ENCODE measurements at regions not wholly inside any gene's neighbourhood (a gene's known extent, or its start where the extent isn't known, plus 50 kb on each side); places are given as distances from the start of the nearest gene placed in this dataset.

DNA sequence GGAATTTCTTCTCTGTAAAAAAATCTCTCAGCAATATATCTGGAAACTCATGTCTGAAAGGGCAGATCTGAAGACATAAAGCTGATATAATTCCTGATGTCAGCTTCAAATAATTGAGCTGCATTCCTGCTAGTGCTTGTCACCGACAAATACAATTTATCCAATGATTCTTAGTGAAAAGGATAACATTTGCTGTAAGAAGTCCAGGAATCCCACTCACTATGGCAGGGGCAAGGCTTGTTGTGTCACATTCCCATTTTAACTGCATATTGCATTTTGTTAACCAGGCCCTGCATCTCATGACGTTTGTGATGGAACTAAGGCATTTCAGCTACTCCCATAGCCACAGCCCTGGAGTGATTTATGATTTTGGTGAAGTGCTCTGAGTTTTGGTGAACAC, 160.1 kb upstream of the DAB2 start:
- CTCF ChIA-PET = interaction anchor here (1.4 to 3.6 kb wide), 3 partner anchors 12 to 37 kb away, joined by 3 to 13 read pairs (median 7); no protein-coding TSS in a partner anchor
- DNase-seq (ENCODE audit: low read depth in 1 of 2, low spot score in 1 of 2) (no peak), FAIRE-seq (no peak)

GRCh38 chr5:39580702-39581453, 156.1 kb upstream of the DAB2 start:
- Histone ChIP-seq H3K4me1 (no peaks in the 10 kb centered on the region), H3K27ac (no peak overlapping the region), H3K9me3 (no peaks in the 10 kb centered on the region), H3K4me2 (no peak overlapping the region), H3K4me3 (no peak overlapping the region)
- DNase-seq (ENCODE audit: low read depth in 1 of 2, low spot score in 1 of 2) (no peak), ATAC-seq (0 out of 6 replicates have a peak, but pooled peaks of 1 of the 2 experiments have one; percentile 22), FAIRE-seq (no peak)
- POLR2A ChIA-PET = no interaction called here
- CTCF ChIA-PET = interaction anchor here (0.7 to 2.5 kb wide), 8 partner anchors 19 to 1324 kb away, joined by 3 to 9 read pairs (median 4); no protein-coding TSS in a partner anchor
- no peak for TF ChIP-seq EP300 (IDR thresholded peaks at IDR 0.05)
- no peak for TF ChIP-seq POLR2A (IDR thresholded peaks at IDR 0.05; ENCODE audit: low read length)
- no peak for TF ChIP-seq HES2 (IDR thresholded peaks at IDR 0.05)
- TF ChIP-seq PHF8 (IDR thresholded peaks at IDR 0.05; ENCODE audit: borderline replicate concordance, low read depth) = no peak
- WGBS (ENCODE audit: missing lambda C conversion rate) = 12% methylated on average over 1 of the region's 1 CpG

More for the DNA sequence above, 160.1 kb upstream of the DAB2 start:
- no peak overlapping the region for H3K4me2 ChIP-seq
- H3K27ac ChIP-seq = no peak overlapping the region
- 49% methylated on average over 2 of the region's 2 CpGs for WGBS (ENCODE audit: missing lambda C conversion rate)
- POLR2A ChIA-PET = no interaction called here
- H3K4me3 ChIP-seq = no peak overlapping the region
- no peaks in the 10 kb centered on the region for H3K9me3 ChIP-seq
- no peak for ATAC-seq
- no peaks in the 10 kb centered on the region for H3K4me1 ChIP-seq
- TF ChIP-seq RNF2 (IDR thresholded peaks at IDR 0.05; ENCODE audit: borderline replicate concordance, low read depth) (no peak), CBX8 (IDR thresholded peaks at IDR 0.05) (no peak), KDM5A (IDR thresholded peaks at IDR 0.05) (no peak), RCOR1 (IDR thresholded peaks at IDR 0.05; ENCODE audit: low read depth, low read length) (no peak), HES2 (IDR thresholded peaks at IDR 0.05) (no peak), ZSCAN20 (CRISPR knock-in tag; IDR thresholded peaks at IDR 0.05) (no peak), USF2 (IDR thresholded peaks at IDR 0.05) (no peak), EP300 (IDR thresholded peaks at IDR 0.05) (no peak), E2F6 (IDR thresholded peaks at IDR 0.05; ENCODE audit: borderline replicate concordance, low read depth) (no peak)

DNA sequence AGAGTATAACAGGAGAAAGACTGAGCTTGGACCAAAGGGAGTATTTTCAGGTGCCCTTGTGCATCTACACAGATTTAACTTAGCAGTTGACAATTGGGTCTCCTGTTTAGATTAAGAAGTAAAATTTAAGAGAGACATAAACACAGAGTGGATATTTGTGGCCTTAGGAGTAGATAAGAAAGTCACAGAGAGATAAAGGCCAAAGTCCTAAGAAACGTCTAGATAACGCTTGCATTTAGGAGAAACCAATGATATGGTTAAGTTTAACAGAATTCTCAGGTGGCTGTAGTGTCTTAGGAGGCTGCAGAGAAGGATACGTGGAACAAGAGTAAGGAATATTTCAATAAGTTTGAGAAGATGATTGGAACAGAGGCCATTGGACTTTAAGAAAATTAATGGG, 155.0 kb upstream of the DAB2 start:
- ATAC-seq (no peak), FAIRE-seq (no peak), DNase-seq (ENCODE audit: low read depth in 1 of 2, low spot score in 1 of 2) (no peak)
- Histone ChIP-seq H3K27ac (no peak overlapping the region), H3K4me1 (no peaks in the 10 kb centered on the region), H3K4me2 (no peak overlapping the region), H3K4me3 (no peak overlapping the region), H3K9me3 (no peaks in the 10 kb centered on the region)
- no peak for TF ChIP-seq NFE2L2 (conservative IDR thresholded peaks at IDR 0.05; ENCODE audit: low read length)
- no peak for TF ChIP-seq POLR2A (IDR thresholded peaks at IDR 0.05; ENCODE audit: low read length)
- no peak for TF ChIP-seq NR3C1 (IDR thresholded peaks at IDR 0.05)
- no peak for TF ChIP-seq HOXB13 (CRISPR knock-in tag; IDR thresholded peaks at IDR 0.05; ENCODE audit: low read depth)
- no peak for TF ChIP-seq KDM1A (IDR thresholded peaks at IDR 0.05; ENCODE audit: low read depth)
- no peak for TF ChIP-seq CBX8 (IDR thresholded peaks at IDR 0.05)
- no peak for TF ChIP-seq TP53 (CRISPR knock-in tag; IDR thresholded peaks at IDR 0.05)
- TF ChIP-seq RCOR1 (IDR thresholded peaks at IDR 0.05; ENCODE audit: low read depth, low read length) = no peak
- TF ChIP-seq HDAC2 (IDR thresholded peaks at IDR 0.05) = no peak
- TF ChIP-seq POLR2AphosphoS2 (conservative IDR thresholded peaks at IDR 0.05; ENCODE audit: low read length) = no peak
- no peak for TF ChIP-seq ZC3H11A (IDR thresholded peaks at IDR 0.05)
- TF ChIP-seq MAX (IDR thresholded peaks at IDR 0.05) = no peak
- no peak for TF ChIP-seq CEBPB (IDR thresholded peaks at IDR 0.05)
- no peak for TF ChIP-seq ZSCAN20 (CRISPR knock-in tag; IDR thresholded peaks at IDR 0.05)
- no peak for TF ChIP-seq USF2 (IDR thresholded peaks at IDR 0.05)
- TF ChIP-seq MAZ (IDR thresholded peaks at IDR 0.05; ENCODE audit: borderline replicate concordance, low read depth, low read length) = no peak
- 70% methylated on average over 3 of the region's 3 CpGs for WGBS (ENCODE audit: missing lambda C conversion rate)
- ChIA-PET CTCF (interaction anchor here (0.5 to 2.1 kb wide), 9 partner anchors 8 to 1278 kb away, joined by 3 to 8 read pairs (median 3); no protein-coding TSS in a partner anchor), POLR2A (no interaction called here)
